Testis (tissue), 2 donors: ENCODE measurements at regions not wholly inside any gene's neighbourhood (a gene's known extent, or its start where the extent isn't known, plus 50 kb on each side); places are given as distances from the start of the nearest gene placed in this dataset.
A peak's percentile ranks its signal among the peaks of the same experiment; 100 is the strongest.
"Not testable (repeated sequence)": the region's sequence is repeated elsewhere in the genome, so short reads cannot be mapped to it uniquely, and the experiment has no call there.

Experiments
- DNase-seq: peaks from one replicate; pipeline ENCODE4 v3.0.0-alpha.2; 2019
- H3K27ac ChIP-seq, 2 donors: fragments of 200-600 bp; sonication (generic); one replicate each; pipeline ENCODE4 v1.5.1; 2019
- H3K27me3 ChIP-seq: fragments of 200-600 bp; sonication (generic); one replicate; pipeline ENCODE4 v1.5.1; 2019
- H3K36me3 ChIP-seq: fragments of 200-600 bp; sonication (generic); one replicate; pipeline ENCODE4 v1.5.1; 2017; ENCODE audit warnings: low read depth; ENCODE audit errors: missing control alignments
- H3K4me1 ChIP-seq: fragments of 200-600 bp; sonication (generic); one replicate; pipeline ENCODE4 v1.5.1; 2019
- H3K4me3 ChIP-seq, 2 donors: fragments of 200-600 bp; sonication (generic); one replicate each; pipeline ENCODE4 v1.5.1; 2017 to 2019
- H3K9me3 ChIP-seq: fragments of 200-600 bp; sonication (generic); one replicate; pipeline ENCODE4 v1.5.1; 2017
- POLR2A ChIP-seq: fragments of 450-650 bp; IDR thresholded peaks from one replicate; pipeline ENCODE4 v1.6.1; 2017; ENCODE audit warnings: antibody characterized with exemption, mild to moderate bottlenecking, moderate library complexity
- WGBS, 2 donors: methylation state at CpG; one replicate each; pipeline ENCODE4 v1.1.5; 2018; 5-methylcytosine and 5-hydroxymethylcytosine counted together
- intact Hi-C: fragments of 100-400 bp; cut with DNase I; formaldehyde crosslinking; loops from one replicate; pipeline ENCODE4 v1.15.1; 2023; ENCODE audit warnings: low total_unique reads
- TF ChIP-seq, protein P1 (sequence below), 3 experiments: fragments of 450-650 bp in 2 of 3; fragments of 200-600 bp in 1 of 3; sonication (generic) in 1 of 3; IDR thresholded peaks; one replicate each; pipeline ENCODE4 v1.5.1; 2016 to 2019; ENCODE audit warnings: antibody characterized with exemption in 3 of 3, mild to moderate bottlenecking in 2 of 3, moderate library complexity in 1 of 3

DNA sequence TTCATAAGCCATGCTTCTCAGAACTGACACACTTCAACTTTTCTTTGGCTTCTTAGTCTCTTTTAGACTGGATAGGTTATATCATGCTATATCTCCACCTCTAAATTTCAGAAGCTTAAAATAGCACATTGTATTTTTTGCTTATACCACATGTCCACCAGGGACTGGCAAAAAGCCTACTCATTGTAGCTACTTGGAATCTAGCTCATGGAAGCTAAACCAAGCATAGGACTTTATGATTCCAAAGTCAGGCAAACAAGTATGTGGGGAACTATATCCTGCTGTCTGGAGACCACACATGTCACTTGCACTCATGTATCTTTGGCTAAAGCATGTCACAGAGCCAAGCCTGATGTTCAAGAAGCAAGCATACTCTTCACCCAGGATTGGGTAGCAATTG is 245.0 kb upstream of the RASGRP1 start:
- no peak overlapping the region for H3K27ac ChIP-seq

DNA sequence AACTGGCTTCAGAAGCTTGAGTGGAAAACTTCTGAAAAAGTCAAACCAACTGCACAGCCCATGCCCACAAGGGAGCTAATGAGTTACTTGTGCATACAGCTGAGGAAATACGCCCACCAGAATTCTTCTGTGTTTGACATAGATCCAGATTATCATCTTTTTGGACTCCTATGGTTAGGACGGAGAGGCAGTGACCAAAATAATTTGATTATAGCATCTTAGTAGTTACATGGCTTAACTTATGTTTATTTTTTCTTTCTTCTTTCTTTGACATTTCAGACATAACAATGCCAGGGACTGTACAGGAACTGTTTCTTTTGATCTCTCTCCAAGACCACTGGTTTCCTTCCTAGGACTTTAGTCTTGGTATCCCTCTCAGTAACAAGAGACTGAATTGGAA is 246.1 kb upstream of the RASGRP1 start:
- H3K4me1 ChIP-seq, result no peaks in the 10 kb centered on the region
- H3K27ac ChIP-seq, result no peak overlapping the region
- no peaks in the 10 kb centered on the region for H3K27me3 ChIP-seq
- no peaks in the 10 kb centered on the region for H3K36me3 ChIP-seq
- intact Hi-C loops, result no loop called here
- no peak for DNase-seq
- H3K9me3 ChIP-seq, result no peaks in the 10 kb centered on the region
- H3K4me3 ChIP-seq, result no peak overlapping the region
- no peak for TF ChIP-seq POLR2A
- TF ChIP-seq, protein P1, sequence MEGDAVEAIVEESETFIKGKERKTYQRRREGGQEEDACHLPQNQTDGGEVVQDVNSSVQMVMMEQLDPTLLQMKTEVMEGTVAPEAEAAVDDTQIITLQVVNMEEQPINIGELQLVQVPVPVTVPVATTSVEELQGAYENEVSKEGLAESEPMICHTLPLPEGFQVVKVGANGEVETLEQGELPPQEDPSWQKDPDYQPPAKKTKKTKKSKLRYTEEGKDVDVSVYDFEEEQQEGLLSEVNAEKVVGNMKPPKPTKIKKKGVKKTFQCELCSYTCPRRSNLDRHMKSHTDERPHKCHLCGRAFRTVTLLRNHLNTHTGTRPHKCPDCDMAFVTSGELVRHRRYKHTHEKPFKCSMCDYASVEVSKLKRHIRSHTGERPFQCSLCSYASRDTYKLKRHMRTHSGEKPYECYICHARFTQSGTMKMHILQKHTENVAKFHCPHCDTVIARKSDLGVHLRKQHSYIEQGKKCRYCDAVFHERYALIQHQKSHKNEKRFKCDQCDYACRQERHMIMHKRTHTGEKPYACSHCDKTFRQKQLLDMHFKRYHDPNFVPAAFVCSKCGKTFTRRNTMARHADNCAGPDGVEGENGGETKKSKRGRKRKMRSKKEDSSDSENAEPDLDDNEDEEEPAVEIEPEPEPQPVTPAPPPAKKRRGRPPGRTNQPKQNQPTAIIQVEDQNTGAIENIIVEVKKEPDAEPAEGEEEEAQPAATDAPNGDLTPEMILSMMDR (IDR thresholded peaks at IDR 0.05), result no peak
- 81 to 82% methylated on average over 2 of the region's 2 CpGs for WGBS, 2 donors

More for the DNA sequence above, 245.0 kb upstream of the RASGRP1 start:
- Histone ChIP-seq H3K36me3 (no peaks in the 10 kb centered on the region), H3K4me1 (no peaks in the 10 kb centered on the region), H3K27me3 (no peaks in the 10 kb centered on the region), H3K9me3 (no peaks in the 10 kb centered on the region), H3K4me3 (no peak overlapping the region)
- DNase-seq, result no peak
- intact Hi-C loops, result no loop called here
- no peak for TF ChIP-seq POLR2A
- TF ChIP-seq, protein P1 (IDR thresholded peaks at IDR 0.05), result no peak

DNA sequence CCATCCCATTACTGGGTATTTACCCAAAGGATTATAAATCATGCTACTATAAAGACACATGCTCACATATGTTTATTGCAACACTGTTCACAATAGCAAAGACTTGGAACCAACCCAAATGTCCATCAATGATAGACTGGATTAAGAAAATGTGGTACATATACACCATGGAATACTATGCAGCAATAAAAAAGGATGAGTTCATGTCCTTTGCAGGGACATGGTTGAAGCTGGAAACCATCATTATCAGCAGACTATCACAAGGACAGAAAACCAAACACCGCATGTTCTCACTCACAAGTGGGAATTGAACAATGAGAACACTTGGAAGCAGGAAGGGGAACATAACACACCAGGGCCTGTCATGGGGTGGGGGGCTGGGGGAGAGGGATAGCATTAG is 249.6 kb upstream of the RASGRP1 start:
- H3K27me3 ChIP-seq, H3K36me3 ChIP-seq, H3K4me1 ChIP-seq, H3K4me3 ChIP-seq, H3K27ac ChIP-seq, H3K9me3 ChIP-seq, DNase-seq, intact Hi-C loops: not testable (repeated sequence)
- 80 to 86% methylated on average over 1 of the region's 1 CpG for WGBS, 2 donors

DNA sequence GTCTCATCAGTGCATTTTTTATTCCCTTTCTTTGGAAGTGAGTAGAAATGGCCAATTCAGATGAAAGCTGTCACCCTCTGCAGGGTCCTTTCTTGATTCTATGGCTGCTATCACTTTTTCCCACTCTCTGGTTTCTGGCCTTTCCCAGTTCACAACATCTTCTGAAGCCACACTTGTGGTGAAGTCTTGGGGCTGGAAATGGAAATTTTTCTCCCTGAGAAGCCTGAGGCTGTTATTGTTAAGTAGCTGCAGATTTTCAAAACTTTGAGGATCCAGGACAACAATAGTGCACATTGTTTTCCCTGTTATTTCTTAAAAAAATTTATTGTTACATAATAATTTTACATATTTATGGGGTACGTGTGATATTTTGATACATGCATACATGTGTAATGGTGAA is 250.3 kb upstream of the RASGRP1 start:
- Histone ChIP-seq H3K36me3 (no peaks in the 10 kb centered on the region), H3K4me3 (no peak overlapping the region), H3K27ac (no peak overlapping the region), H3K27me3 (no peaks in the 10 kb centered on the region), H3K4me1 (peaks cover 3% of the 10 kb centered on the region), H3K9me3 (no peaks in the 10 kb centered on the region)
- WGBS, 2 donors, result 70 to 74% methylated on average over 1 of the region's 1 CpG
- intact Hi-C loops, result no loop called here
- TF ChIP-seq, protein P1 (IDR thresholded peaks at IDR 0.05), result no peak
- TF ChIP-seq POLR2A, result no peak
- DNase-seq, result no peak

DNA sequence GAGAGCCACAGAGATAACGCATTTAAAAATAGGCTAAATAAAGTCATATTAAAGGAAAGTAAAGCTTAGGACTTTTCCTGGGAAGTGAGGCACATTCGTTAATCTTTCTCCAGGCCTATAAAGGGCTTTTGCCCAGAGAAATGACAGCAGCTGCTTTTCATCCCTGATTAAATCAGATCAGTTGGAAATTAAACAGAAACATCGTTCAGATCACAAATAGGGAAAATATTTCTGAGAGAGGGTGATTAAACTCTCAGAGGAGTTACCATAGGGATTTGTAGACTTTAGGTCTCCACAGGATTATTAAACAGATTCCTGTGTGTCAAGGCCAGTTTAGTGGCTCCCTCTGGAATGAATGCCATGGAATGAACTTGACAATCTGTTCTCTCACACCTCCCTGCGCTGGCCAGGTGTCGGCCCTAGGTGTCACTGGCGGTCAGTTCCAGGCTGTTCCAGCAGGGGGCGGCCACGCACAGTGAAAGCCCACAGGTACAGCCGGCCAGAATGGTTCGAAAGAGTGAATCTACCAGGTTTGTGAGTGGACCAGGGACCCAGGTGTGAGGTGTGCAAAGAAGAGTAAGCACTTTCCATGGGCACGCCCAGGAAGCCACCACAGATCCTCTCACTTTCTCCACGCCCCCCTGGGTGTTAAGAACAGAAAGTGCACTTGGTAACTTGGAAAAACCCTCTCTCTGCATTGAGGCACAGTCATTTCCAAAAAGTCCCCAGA is 253.0 kb upstream of the RASGRP1 start:
- Histone ChIP-seq H3K4me3 (no peak overlapping the region), H3K27me3 (no peaks in the 10 kb centered on the region), H3K9me3 (no peaks in the 10 kb centered on the region), H3K4me1 (peaks cover 3% of the 10 kb centered on the region), H3K36me3 (no peaks in the 10 kb centered on the region), H3K27ac (no peak overlapping the region)
- intact Hi-C loops, result no loop called here
- DNase-seq, result peak; percentile 94
- WGBS, 2 donors, result 14 to 17% methylated on average over 12 of the region's 12 CpGs
- TF ChIP-seq, protein P1 (IDR thresholded peaks at IDR 0.05), result peak; percentile 93 to 98 (median 97)
- no peak for TF ChIP-seq POLR2A
